Heart left ventricle (tissue), 13 donors: ENCODE measurements at regions not wholly inside any gene's neighbourhood (a gene's known extent, or its start where the extent isn't known, plus 50 kb on each side); places are given as distances from the start of the nearest gene placed in this dataset.

Experiments
- POLR2A ChIP-seq, 2 donors: fragments of 450-650 bp; IDR thresholded peaks; one replicate each; pipeline ENCODE4 v1.6.1; 2017; ENCODE audit warnings: antibody characterized with exemption in 2 of 2, mild to moderate bottlenecking in 2 of 2, moderate library complexity in 2 of 2
- TF ChIP-seq, protein P1 (sequence below), 12 donors: fragments of 200-600 bp; sonication (generic) in 4 of 12; IDR thresholded peaks; one replicate each; pipeline versions ENCODE4 v1.5.0 to v1.8.0; 2018 to 2022; ENCODE audit warnings: antibody characterized with exemption in 12 of 12, mild to moderate bottlenecking in 5 of 12
- donor health status: ischemic (EF 13 %, LVEDD 7.1; RV severe dilation, severe dysfunction).
- donor health status: DM: no; HTN: yes; CAD: no.
- donor health status: DM: no; HTN: no; CAD: no.
- donor health status: ischemic (EF 25% LVEDD 6.9; RV normal size, moderate dysfunction).
- donor health status: ischemic (EF 25% LVEDD 5.7; RV mildly dilated, moderate dysfunction).
- donor health status: ischemic (EF 35%, LVEDD 5.7; RV mildly dilated, moderate dysfunction).
- donor health status: nonischemic (EF 11% LVEDD 7.7; RV severe dilation, severe dysfunction).
- donor health status: DM: yes; HTN: yes; CAD: no.
- donor health status: PGD.
- donor health status: ischemic (EF 29% LVEDD 5.4; RV normal size, mild dysfunction).
- donor health status: nonischemic (EF 23%, LVEDD 6.1; RV moderate dilation, normal function).

DNA sequence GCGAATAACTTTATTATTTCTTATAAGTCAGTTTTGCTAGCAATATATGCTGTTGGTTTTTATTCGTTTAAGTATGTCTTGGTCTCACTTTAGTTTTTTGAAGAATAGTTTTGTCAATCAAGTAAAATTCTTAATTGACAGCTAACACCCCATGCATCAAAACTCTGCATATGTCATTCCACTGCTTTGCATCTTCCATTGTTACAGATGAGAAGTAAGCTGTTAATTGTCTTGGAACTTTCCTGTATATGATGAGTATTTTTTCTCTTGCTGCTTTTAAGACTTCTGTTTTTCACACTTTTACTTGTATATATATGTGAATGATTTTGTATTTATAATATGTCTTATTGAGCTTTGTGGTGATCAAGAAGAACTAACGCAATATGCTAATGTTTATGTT is 1048.4 kb downstream of the CNTNAP5 start:
- TF ChIP-seq, protein P1, sequence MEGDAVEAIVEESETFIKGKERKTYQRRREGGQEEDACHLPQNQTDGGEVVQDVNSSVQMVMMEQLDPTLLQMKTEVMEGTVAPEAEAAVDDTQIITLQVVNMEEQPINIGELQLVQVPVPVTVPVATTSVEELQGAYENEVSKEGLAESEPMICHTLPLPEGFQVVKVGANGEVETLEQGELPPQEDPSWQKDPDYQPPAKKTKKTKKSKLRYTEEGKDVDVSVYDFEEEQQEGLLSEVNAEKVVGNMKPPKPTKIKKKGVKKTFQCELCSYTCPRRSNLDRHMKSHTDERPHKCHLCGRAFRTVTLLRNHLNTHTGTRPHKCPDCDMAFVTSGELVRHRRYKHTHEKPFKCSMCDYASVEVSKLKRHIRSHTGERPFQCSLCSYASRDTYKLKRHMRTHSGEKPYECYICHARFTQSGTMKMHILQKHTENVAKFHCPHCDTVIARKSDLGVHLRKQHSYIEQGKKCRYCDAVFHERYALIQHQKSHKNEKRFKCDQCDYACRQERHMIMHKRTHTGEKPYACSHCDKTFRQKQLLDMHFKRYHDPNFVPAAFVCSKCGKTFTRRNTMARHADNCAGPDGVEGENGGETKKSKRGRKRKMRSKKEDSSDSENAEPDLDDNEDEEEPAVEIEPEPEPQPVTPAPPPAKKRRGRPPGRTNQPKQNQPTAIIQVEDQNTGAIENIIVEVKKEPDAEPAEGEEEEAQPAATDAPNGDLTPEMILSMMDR (IDR thresholded peaks at IDR 0.05): no peak
- TF ChIP-seq POLR2A (IDR thresholded peaks at IDR 0.05): no peak
